Caco-2 (cell line): ENCODE measurements at regions not wholly inside any gene's neighbourhood (a gene's known extent, or its start where the extent isn't known, plus 50 kb on each side); places are given as distances from the start of the nearest gene placed in this dataset.

Experiments
- BruUV-seq: library from RNA; stranded (reverse); fragments of 400-500 nt; replicated peaks from 2 replicates; lab custom pipeline; 2021; lab: Mats Ljungman, UMichigan
- CTCF ChIA-PET: fragments of 300-600 bp; sonication (Branson Sonifier 250); formaldehyde crosslinking; loops from one replicate; lab custom pipeline; 2022; ENCODE audit warnings: antibody characterized with exemption; lab: Charles Lee
- POLR2A ChIA-PET: fragments of 300-600 bp; sonication (Branson Sonifier 250); formaldehyde crosslinking; loops from one replicate; lab custom pipeline; 2022; ENCODE audit warnings: antibody characterized with exemption; lab: Charles Lee
- DNase-seq, 2 experiments: peaks; one replicate each; pipeline versions ENCODE4 v3.0.0 to v3.0.0-alpha.2; 2020 to 2022
- H3K27me3 ChIP-seq: replicated peaks from 2 replicates; pipeline ENCODE4 v1.6.0; 2011; ENCODE audit warnings: low read length; ENCODE audit not compliant: control insufficient read depth, insufficient read depth
- H3K36me3 ChIP-seq: 2 replicates; pipeline ENCODE4 v1.5.1; 2011; ENCODE audit warnings: low read length; ENCODE audit not compliant: control insufficient read depth, insufficient read depth
- H3K4me1 ChIP-seq: fragments of 250-450 bp; sonication (Bioruptor Pico); 2 replicates; pipeline ENCODE4 v1.5.1; 2020; ENCODE audit warnings: mild to moderate bottlenecking
- H3K4me3 ChIP-seq: 2 replicates; pipeline ENCODE4 v1.5.1; 2011; ENCODE audit warnings: low read depth, mild to moderate bottlenecking, control low read depth, low read length
- H3K9me3 ChIP-seq: fragments of 250-450 bp; sonication (Bioruptor Pico); 2 replicates; pipeline ENCODE4 v1.5.1; 2020; ENCODE audit warnings: mild to moderate bottlenecking, moderate library complexity
- H3K27ac Mint-ChIP-seq: one replicate; pipeline ENCODE4 v1.8.0; 2022; ENCODE audit warnings: mixed read lengths; ENCODE audit not compliant: unreplicated experiment
- H3K27me3 Mint-ChIP-seq: one replicate; pipeline ENCODE4 v1.8.0; 2022; ENCODE audit warnings: mixed read lengths; ENCODE audit not compliant: insufficient read depth, unreplicated experiment
- H3K36me3 Mint-ChIP-seq: one replicate; pipeline ENCODE4 v1.8.0; 2022; ENCODE audit warnings: mild to moderate bottlenecking, mixed read lengths; ENCODE audit not compliant: insufficient read depth, unreplicated experiment
- H3K4me1 Mint-ChIP-seq: one replicate; pipeline ENCODE4 v1.8.0; 2022; ENCODE audit warnings: low read depth, mixed read lengths; ENCODE audit not compliant: unreplicated experiment
- H3K4me3 Mint-ChIP-seq: one replicate; pipeline ENCODE4 v1.8.0; 2022; ENCODE audit warnings: mild to moderate bottlenecking, moderate library complexity, mixed read lengths; ENCODE audit not compliant: unreplicated experiment
- H3K9me3 Mint-ChIP-seq: one replicate; pipeline ENCODE4 v1.8.0; 2022; ENCODE audit warnings: mixed read lengths; ENCODE audit not compliant: unreplicated experiment
- intact Hi-C: fragments of 100-400 bp; cut with micrococcal nuclease; formaldehyde crosslinking; loops from one replicate; pipeline ENCODE4 v1.10.0; 2022; ENCODE audit not compliant: unreplicated experiment
- TF ChIP-seq, protein P1 (sequence below), 2 experiments: fragments of 200-600 bp in 1 of 2; IDR thresholded peaks; 1 replicate in 1 of 2; 2 replicates in 1 of 2; pipeline versions ENCODE4 v1.5.1 to v1.8.0; 2011 to 2022; ENCODE audit warnings: antibody characterized with exemption in 1 of 2, control low read depth in 1 of 2, inconsistent platforms in 1 of 2, low read depth in 1 of 2, low read length in 1 of 2, mild to moderate bottlenecking in 1 of 2, moderate library complexity in 1 of 2; ENCODE audit not compliant: insufficient read depth in 1 of 2, severe bottlenecking in 1 of 2, unreplicated experiment in 1 of 2

DNA sequence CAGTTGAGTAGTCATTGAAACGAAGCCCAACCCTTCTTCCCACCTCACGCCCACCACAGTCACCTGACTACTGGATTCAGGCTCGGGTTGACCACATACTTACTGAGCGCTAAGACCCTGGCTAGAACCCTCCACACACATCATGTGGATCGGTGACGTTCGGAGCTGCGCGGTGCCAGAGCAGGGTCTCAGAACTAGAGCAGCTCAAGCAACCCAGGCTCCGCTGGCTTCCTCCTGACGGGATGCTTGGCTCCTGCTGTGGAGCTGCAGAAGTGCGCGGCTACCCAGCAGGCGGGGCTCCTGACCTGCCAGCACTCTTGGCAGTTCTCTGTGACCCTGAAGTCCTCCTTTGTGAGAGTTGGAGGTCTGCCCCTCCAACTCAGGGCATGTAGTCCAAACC is 90.6 kb upstream of the MBOAT2 start:
- Histone ChIP-seq H3K27me3 (no peaks in the 10 kb centered on the region), H3K9me3 (no peaks in the 10 kb centered on the region), H3K36me3 (no peaks in the 10 kb centered on the region), H3K4me1 (no peaks in the 10 kb centered on the region), H3K4me3 (no peak overlapping the region)
- POLR2A ChIA-PET: no interaction called here
- BruUV-seq: no TSS peak
- Mint-ChIP-seq H3K4me3 (no peak overlapping the region), H3K27me3 (no peaks in the 10 kb centered on the region), H3K4me1 (peaks cover 7% of the 10 kb centered on the region), H3K9me3 (no peaks in the 10 kb centered on the region), H3K27ac (no peak overlapping the region), H3K36me3 (peaks cover 6% of the 10 kb centered on the region)
- no peak for DNase-seq
- intact Hi-C loops: no loop called here
- TF ChIP-seq, protein P1, sequence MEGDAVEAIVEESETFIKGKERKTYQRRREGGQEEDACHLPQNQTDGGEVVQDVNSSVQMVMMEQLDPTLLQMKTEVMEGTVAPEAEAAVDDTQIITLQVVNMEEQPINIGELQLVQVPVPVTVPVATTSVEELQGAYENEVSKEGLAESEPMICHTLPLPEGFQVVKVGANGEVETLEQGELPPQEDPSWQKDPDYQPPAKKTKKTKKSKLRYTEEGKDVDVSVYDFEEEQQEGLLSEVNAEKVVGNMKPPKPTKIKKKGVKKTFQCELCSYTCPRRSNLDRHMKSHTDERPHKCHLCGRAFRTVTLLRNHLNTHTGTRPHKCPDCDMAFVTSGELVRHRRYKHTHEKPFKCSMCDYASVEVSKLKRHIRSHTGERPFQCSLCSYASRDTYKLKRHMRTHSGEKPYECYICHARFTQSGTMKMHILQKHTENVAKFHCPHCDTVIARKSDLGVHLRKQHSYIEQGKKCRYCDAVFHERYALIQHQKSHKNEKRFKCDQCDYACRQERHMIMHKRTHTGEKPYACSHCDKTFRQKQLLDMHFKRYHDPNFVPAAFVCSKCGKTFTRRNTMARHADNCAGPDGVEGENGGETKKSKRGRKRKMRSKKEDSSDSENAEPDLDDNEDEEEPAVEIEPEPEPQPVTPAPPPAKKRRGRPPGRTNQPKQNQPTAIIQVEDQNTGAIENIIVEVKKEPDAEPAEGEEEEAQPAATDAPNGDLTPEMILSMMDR (IDR thresholded peaks at IDR 0.05; ENCODE audit: insufficient read depth in 1 of 2, low read depth in 1 of 2, low read length in 1 of 2, severe bottlenecking in 1 of 2, unreplicated experiment in 1 of 2): no peak
- CTCF ChIA-PET: interaction anchor here (0.6 kb wide), 1 partner anchor 77 kb away, joined by 4 read pairs; no protein-coding TSS in a partner anchor

DNA sequence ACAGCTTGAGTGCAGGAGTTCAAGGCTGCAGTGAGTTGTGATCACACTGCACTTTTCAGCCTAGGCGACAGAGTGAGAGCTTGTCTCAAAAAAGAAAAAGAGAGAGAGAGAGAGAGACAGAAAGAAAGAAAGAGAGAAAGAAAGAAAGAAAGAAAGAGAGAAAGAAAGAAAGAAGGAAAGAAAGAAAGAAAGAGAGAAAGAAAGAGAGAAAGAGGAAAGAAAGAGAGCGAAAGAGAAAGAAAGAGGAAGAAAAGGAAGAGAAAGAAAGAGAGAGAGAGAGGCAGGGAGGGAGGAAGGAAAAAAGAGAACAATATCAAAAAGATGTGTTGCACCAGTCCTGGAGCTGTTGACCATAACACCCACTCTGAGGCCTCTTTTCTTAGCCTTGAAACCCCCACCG is 89.8 kb upstream of the MBOAT2 start:
- no peak for DNase-seq
- H3K4me1 Mint-ChIP-seq: peaks cover 7% of the 10 kb centered on the region
- H3K27me3 ChIP-seq: no peaks in the 10 kb centered on the region
- peaks cover 6% of the 10 kb centered on the region for H3K36me3 Mint-ChIP-seq
- no peaks in the 10 kb centered on the region for H3K36me3 ChIP-seq
- H3K27ac Mint-ChIP-seq: no peak overlapping the region
- no peak overlapping the region for H3K4me3 Mint-ChIP-seq
- BruUV-seq: no TSS peak
- CTCF ChIA-PET: no interaction called here
- TF ChIP-seq, protein P1 (IDR thresholded peaks at IDR 0.05; ENCODE audit: insufficient read depth in 1 of 2, low read depth in 1 of 2, low read length in 1 of 2, severe bottlenecking in 1 of 2, unreplicated experiment in 1 of 2): no peak
- no peaks in the 10 kb centered on the region for H3K4me1 ChIP-seq
- H3K27me3 Mint-ChIP-seq: no peaks in the 10 kb centered on the region
- no peaks in the 10 kb centered on the region for H3K9me3 ChIP-seq
- no peaks in the 10 kb centered on the region for H3K9me3 Mint-ChIP-seq
- H3K4me3 ChIP-seq: no peak overlapping the region
- POLR2A ChIA-PET: no interaction called here
- intact Hi-C loops: no loop called here

DNA sequence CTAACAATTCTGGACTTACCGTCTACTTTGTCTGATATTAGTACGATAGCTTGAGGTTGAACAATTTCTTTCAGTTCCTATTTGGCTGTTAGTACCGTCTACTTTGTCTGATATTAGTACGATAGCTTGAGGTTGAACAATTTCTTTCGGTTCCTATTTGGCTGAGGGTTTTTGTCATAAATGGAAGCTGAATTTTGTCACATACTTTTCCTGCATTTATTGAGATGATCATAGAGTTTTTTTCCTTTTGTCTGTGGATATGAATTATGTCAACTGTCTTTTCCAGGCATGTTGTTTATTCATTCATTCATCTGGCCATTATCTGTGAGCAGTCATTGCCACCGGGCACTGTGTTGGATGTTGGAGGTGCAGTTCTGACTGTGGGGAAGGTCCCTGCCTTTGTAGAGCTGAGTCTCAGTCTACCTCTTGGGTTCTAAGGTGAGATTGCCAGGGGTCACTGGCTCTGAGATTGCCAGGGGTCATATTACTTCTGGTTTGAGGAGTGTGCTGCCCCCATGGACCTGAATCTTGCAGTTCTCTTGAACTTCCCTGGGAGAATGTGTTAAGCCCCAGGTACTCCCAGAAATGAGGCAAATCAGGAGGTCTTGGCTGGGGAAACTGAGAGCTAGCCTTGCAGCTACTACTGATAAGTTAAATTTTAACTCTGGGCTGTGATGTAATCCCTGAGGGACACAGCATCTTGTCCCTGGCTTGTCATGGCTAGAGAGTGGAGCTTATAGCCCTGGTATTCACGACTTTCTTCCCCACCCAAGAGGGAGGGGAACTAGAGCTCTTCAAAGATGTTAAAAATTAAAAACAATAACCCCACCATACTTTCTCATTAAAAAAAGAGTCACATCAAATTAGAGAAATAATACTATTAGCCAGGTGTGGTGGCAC is 89.1 kb upstream of the MBOAT2 start:
- POLR2A ChIA-PET: no interaction called here
- DNase-seq: no peak
- Histone ChIP-seq H3K4me3 (no peak overlapping the region), H3K27me3 (no peaks in the 10 kb centered on the region), H3K36me3 (no peaks in the 10 kb centered on the region), H3K9me3 (no peaks in the 10 kb centered on the region), H3K4me1 (no peaks in the 10 kb centered on the region)
- intact Hi-C loops: no loop called here
- TF ChIP-seq, protein P1 (IDR thresholded peaks at IDR 0.05; ENCODE audit: insufficient read depth in 1 of 2, low read depth in 1 of 2, low read length in 1 of 2, severe bottlenecking in 1 of 2, unreplicated experiment in 1 of 2): no peak
- Mint-ChIP-seq H3K4me1 (peaks cover 7% of the 10 kb centered on the region), H3K4me3 (no peak overlapping the region), H3K36me3 (peaks cover 6% of the 10 kb centered on the region), H3K27ac (no peak overlapping the region), H3K27me3 (no peaks in the 10 kb centered on the region), H3K9me3 (no peaks in the 10 kb centered on the region)
- BruUV-seq: no TSS peak
- CTCF ChIA-PET: no interaction called here
